GM18873 (cell line): ENCODE measurements at regions not wholly inside any gene's neighbourhood (a gene's known extent, or its start where the extent isn't known, plus 50 kb on each side); places are given as distances from the start of the nearest gene placed in this dataset.
"Not testable (repeated sequence)": the region's sequence is repeated elsewhere in the genome, so short reads cannot be mapped to it uniquely, and the experiment has no call there.

Experiments used
- ATAC-seq: cut with Tn5 transposase; IDR thresholded peaks from one replicate; pipeline ENCODE4 v1.9.1; 2021; ENCODE audit warnings: mild to moderate bottlenecking, moderate library complexity, moderate number of reproducible peaks; ENCODE audit not compliant: unreplicated experiment, low FRiP score

- no peak for ATAC-seq
Observed at GRCh38 chrX:5314148-5314547, 914.5 kb downstream of the NLGN4X start.

- ATAC-seq, result no peak
Observed at GRCh38 chrX:5307416-5307815, 921.3 kb downstream of the NLGN4X start.

GRCh38 chrX:5306654-5307121 lies 922.0 kb downstream of the NLGN4X start:
- no peak for ATAC-seq

GRCh38 chrX:5305452-5305851 lies 923.2 kb downstream of the NLGN4X start:
- no peak for ATAC-seq

- no peak for ATAC-seq
Observed at GRCh38 chrX:5295004-5295403, 933.7 kb downstream of the NLGN4X start.

- ATAC-seq, result no peak
Observed at GRCh38 chrX:5290635-5291034, 938.0 kb downstream of the NLGN4X start.

GRCh38 chrX:5289949-5290348 lies 938.7 kb downstream of the NLGN4X start:
- not testable (repeated sequence) for ATAC-seq

- ATAC-seq, result no peak
Observed at GRCh38 chrX:5278908-5279307, 949.8 kb downstream of the NLGN4X start.

- no peak for ATAC-seq
Observed at GRCh38 chrX:5265324-5265850, 963.3 kb downstream of the NLGN4X start.

- ATAC-seq, result no peak
Observed at GRCh38 chrX:5250106-5250505, 978.6 kb downstream of the NLGN4X start.

GRCh38 chrX:5242091-5242790 lies 986.4 kb downstream of the NLGN4X start:
- no peak for ATAC-seq

GRCh38 chrX:5236749-5237148 lies 991.9 kb downstream of the NLGN4X start:
- ATAC-seq, result no peak

GRCh38 chrX:5236096-5236495 lies 992.6 kb downstream of the NLGN4X start:
- ATAC-seq, result no peak

- no peak for ATAC-seq
Observed at GRCh38 chrX:5233830-5234229, 994.8 kb downstream of the NLGN4X start.

- ATAC-seq, result no peak
Observed at GRCh38 chrX:5220421-5220820, 1008.2 kb downstream of the NLGN4X start.

GRCh38 chrX:5194806-5195205 lies 1033.9 kb downstream of the NLGN4X start:
- no peak for ATAC-seq

GRCh38 chrX:5180135-5180741 lies 1048.4 kb downstream of the NLGN4X start:
- no peak for ATAC-seq

GRCh38 chrX:5176766-5177165 lies 1051.9 kb downstream of the NLGN4X start:
- no peak for ATAC-seq

GRCh38 chrX:5163663-5164062 lies 1065.0 kb downstream of the NLGN4X start:
- no peak for ATAC-seq

GRCh38 chrX:5155301-5155700 lies 1073.4 kb downstream of the NLGN4X start:
- ATAC-seq, result no peak

GRCh38 chrX:5145957-5146356 lies 1082.7 kb downstream of the NLGN4X start:
- ATAC-seq, result no peak

GRCh38 chrX:5142644-5143043 lies 1086.0 kb downstream of the NLGN4X start:
- no peak for ATAC-seq
